ENCODE measurements at regions not wholly inside any gene's neighbourhood (a gene's known extent, or its start where the extent isn't known, plus 50 kb on each side); places are given as distances from the start of the nearest gene placed in this dataset.

DNA sequence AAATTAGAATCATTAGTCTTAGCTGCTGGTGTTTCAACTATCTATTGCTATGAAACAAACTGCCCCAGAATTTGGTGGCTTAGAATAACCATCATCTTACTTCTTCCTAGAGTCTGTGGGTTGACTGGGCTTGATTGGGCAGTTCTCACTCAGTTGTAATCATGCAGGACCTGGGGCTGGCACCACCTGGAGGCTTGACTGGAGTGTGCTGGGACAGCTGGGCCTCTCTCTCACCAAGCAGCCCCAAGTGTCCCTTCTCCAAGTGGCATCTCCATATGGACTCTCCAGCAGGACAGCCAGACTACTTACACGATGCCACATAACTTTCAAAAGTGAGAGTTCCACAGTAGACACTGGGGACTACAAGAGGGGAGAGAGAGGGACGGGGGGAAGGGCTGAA lies 140.3 kb upstream of the ATP1B1 start:
- no peak for DNase-seq (ENCODE audit: low read depth)

DNA sequence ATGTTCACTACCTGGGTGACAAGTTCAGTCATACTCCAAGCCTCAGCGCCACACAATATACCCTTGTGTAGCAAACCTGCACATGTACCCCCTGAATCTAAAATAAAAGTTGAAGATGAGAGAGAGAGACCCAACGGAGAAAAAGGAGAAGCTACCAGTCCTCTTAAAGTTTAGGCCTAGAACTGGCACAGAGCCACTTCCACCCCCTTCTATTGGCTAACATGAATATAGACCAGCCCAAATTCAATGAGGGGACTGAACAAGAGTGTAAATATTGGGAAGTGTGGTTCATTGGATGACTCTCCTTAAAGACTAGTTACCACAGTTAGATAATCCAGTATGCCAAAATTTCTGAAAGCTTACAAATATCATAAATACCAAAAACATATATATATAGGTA lies 139.9 kb upstream of the ATP1B1 start:
- DNase-seq (ENCODE audit: low read depth) = no peak

DNA sequence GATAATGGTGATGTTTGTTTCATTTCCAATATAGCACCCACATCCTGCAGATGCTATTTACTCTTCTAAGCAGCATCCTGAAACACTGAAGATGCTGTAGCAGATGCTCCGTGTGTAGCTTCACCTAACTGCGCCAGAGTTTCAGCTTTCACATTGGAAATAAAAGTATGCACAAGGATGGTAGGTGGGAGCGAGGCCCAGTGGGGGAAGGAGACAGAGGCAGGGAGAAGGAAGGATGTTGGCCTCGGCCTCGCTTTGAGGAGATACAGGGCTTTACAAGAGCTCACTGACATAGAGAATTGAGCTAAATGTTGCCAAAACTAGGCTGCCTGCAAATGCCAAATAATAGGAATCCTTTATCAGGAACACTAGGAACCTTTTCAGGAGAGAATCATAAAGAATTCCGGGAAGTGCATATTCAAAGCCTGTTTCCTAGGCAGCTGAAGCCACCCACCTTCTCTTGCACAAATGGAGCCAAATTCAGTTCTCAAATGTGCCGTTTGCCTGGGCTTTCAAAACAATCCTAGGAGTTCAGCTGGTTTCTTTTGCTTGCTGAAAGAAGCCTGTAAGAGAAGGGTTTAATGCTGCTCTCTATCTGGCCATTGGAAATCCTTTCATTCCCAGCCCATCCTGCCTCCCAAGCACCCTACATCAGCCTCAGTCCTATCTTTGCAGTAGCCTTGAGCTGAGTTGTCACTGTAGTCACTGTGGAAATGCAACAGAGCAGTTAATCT lies 135.4 kb upstream of the ATP1B1 start:
- no peak for DNase-seq (ENCODE audit: low read depth)

DNA sequence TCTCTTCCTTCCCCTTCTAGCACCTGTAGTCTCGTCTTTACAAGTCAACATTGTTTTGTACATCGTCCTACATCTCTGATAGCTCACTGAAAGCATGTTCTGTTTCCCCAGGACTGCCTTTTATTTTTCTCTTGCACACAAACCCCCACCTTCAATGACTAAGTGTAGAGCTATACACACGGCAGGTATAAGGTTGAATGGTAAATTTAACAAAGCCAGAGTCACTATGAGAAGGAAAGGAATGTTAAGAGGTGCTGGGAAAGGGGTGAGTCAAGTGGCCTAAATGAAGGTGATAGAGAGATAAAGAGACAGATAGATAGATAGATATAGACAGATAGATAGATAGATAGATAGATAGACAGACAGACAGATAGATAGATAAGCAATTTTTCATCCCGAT lies 134.3 kb upstream of the ATP1B1 start:
- no peak for DNase-seq (ENCODE audit: low read depth)

- no peak for DNase-seq (ENCODE audit: low read depth)
Observed at GRCh38 chr1:168972887-168973286, 133.6 kb upstream of the ATP1B1 start.

- DNase-seq (ENCODE audit: low read depth) = no peak
Observed at GRCh38 chr1:168974117-168974516, 132.4 kb upstream of the ATP1B1 start.

- DNase-seq (ENCODE audit: low read depth) = no peak
Observed at GRCh38 chr1:168974611-168975010, 131.9 kb upstream of the ATP1B1 start.

DNA sequence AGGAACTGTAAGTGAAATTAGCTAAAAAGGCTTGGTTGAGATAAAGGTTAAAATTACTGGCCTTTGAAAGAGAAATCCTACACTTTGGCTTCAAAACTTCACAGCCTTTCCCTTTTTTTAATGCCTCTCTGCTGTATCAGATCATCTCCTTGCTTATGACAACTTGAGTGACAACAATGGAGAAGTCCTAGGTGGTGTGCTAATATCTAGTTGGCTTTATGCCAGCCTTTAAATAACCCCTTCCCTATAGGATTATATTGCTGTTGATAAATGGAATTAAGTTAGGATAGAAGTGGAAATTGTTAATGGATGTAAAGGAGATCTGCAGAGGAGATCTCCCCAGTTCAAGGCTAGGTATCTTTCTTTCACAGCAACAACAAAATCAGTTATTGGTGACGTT lies 130.2 kb upstream of the ATP1B1 start:
- no peak for DNase-seq (ENCODE audit: low read depth)

DNA sequence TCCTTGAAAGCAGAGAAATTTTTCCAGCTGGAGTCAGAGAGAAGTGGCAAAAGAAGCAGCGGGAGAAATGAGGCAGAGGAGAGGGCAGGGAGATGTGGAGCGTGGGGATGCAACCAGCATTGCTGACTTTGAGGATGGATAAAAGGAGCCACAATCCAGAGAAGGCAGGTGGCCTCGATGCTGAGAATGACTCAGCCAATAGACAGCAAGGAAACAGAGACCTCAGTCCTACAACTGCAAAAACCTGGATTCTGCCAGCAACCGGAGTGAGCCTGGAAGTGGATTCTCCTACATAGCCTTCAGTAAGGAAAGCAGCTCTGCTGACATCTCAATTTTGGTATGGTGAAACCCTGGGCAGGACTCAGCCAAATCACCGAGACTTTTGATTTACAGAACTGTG lies 128.9 kb upstream of the ATP1B1 start:
- no peak for DNase-seq (ENCODE audit: low read depth)

DNA sequence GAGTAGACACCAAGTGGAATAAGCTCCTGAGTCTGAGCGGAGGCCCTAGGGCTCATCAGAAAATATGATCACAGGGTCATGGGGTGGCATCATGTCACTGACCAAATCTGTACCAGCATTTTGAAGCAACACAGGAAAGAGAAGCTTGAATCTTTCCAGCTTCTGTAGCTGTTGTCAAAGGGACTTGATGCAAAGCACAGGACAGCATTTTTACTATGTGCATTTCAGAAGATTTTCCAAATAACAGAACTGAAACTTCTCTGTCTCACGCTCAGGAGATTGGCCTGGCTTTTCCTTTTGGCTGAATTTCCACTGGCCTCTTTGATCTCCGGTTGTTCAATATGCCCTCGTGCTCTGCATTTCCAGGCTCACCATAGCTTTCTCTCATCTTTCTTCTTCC lies 127.2 kb upstream of the ATP1B1 start:
- no peak for DNase-seq (ENCODE audit: low read depth)

DNA sequence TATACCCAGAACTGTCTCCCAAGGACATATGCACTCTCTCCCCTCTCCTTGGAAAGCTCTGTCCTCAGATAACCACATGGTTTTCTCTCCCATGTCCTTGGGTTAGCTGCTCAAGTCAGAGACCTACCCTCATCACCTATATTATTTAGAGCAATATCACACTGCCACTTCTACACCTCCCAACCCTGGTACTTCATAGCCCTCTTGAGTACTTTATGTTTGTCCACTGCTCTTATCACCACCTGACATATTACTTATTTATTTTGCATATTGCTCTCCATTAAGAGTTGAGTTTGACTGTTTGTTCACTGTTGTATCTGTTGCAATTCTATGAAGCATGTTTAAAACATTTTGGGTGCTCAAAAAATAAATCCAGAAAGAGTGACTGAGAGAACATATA lies 126.3 kb upstream of the ATP1B1 start:
- DNase-seq (ENCODE audit: low read depth) = no peak

- no peak for DNase-seq (ENCODE audit: low read depth)
Observed at GRCh38 chr1:168980656-168981055, 125.8 kb upstream of the ATP1B1 start.

DNA sequence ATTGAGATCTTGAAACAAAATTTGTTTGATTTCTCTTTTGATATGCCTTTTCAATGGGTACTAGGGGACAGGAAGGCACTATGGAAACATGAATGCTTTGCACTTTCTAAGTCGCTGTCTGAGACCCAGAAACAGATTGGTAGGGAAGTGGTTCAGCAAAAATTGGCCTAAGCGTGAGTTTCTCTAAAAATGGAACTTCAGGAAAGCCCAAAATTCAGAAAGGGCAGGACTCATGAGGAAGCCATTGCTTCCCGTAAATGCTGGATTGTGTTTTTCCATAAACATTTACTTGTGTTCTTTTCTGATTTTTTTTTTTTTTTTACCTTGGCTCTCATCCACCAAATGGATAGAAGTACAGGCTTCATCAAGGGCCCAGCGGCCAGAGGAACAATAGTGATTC lies 123.7 kb upstream of the ATP1B1 start:
- no peak for DNase-seq (ENCODE audit: low read depth)

DNA sequence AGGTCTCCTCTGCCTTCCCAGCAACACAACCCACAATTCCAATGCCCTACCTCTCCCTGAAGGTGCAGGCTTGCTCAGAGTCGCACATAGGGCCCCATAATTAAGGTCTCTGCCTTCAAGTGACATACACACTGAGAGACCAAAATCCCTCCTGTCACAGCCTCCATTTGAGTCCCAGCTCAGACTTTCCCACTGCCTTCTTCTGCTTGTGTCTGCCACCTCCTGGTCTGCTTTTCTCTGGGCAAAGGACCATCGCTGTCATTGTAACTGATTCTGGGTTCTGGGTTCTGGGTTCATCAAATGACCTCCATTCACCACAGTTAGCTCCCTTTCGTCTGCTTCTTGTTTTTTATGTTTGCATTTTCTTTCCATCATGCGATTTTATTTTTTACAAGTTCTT lies 119.2 kb upstream of the ATP1B1 start:
- no peak for DNase-seq (ENCODE audit: low read depth)

- DNase-seq (ENCODE audit: low read depth) = no peak
Observed at GRCh38 chr1:168987923-168988322, 118.6 kb upstream of the ATP1B1 start.

DNA sequence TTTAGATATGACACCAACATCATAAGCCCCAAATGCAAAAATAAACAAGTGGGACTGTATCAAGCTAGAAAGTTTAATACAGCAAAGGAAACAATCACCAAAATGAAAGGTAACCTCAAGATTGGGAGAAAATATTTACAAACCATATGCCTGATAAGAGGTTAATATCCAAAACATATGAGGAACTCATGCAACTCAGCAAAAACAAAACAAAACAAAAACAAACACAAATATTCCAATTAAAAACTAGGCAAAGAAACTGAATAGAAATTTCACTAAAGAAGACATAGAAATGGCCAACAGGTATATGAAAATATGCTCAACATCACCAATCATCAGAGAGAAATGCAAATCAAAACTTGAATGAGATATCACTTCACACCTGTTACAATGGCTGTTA lies 116.5 kb upstream of the ATP1B1 start:
- no peak for DNase-seq (ENCODE audit: low read depth)

GRCh38 chr1:168991667-168992475 lies 114.6 kb upstream of the ATP1B1 start:
- DNase-seq (ENCODE audit: low read depth) = no peak

DNA sequence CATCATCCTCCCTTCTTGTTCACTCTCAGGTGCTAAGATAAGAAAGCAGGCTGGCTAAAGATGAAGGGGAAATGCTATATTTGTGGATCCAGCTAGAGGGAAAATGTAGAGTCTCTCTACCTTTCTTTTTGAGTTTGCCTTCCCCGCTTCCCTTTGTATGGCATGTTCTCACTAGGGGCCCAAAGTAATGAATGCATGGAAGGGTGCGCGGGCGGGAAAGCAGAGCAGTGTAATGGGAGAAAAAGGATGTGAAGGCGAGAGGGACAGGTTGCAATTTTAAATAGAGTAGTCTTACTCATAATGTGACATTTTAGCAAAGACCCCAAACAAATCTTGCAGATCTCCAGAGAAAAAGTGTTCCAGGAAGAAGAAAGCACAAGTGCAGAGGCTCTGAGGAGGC lies 105.1 kb upstream of the ATP1B1 start:
- DNase-seq (ENCODE audit: low read depth) = no peak

DNA sequence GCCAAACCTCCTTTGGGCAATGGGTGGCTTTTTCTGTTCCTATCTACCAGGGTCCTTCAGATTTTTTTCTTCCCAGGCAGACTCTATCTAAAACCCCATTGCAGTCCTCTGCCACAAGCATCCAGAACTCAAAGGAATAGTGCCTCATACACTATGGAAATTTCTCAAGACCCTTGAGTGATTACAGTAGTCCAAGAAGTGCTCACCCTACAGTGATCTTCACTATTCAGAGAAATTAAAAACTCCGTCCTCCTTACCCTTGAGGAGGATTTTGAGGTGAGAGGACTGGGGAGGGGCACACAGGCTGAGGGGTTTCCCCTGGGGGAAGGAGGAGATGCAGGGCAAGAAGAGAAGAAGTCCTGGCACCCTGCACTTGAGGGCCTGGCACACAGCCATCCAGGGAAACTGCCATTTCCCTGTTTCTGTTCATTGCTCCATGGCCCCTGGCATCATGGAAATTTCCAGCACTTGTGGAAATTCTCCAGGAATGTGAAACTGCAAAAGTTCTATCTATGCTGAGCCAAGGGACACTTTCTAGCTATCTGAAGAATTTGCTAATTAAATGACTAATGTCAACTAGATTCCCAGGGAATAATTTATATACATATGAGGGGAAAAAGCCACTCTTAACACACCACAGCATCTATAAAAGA lies 102.5 kb upstream of the ATP1B1 start:
- no peak for DNase-seq (ENCODE audit: low read depth)

- DNase-seq (ENCODE audit: low read depth) = no peak
Observed at GRCh38 chr1:169005776-169006175, 100.7 kb upstream of the ATP1B1 start.

GRCh38 chr1:169009666-169010065 lies 96.8 kb upstream of the ATP1B1 start:
- DNase-seq (ENCODE audit: low read depth) = no peak

GRCh38 chr1:169012416-169012815 lies 94.1 kb upstream of the ATP1B1 start:
- no peak for DNase-seq (ENCODE audit: low read depth)

DNA sequence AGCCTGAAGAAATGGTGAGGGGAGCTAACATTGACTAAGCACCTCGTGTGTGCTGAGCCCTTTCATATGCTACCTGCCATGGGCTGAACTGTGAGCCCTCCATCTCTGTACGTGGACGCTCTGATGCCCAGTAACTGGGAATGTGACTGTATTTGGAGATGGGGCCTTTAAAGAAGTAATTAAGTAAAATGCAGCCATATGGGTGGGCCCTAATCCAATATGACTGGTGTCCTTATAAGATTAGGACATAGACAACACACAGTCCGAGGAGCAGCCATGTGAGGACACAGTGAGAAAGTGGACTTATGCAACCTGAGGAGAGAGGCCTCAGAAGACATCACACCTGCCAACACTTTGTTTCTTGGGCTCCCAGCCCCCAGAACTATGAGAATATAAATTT lies 92.7 kb upstream of the ATP1B1 start:
- DNase-seq (ENCODE audit: low read depth) = no peak
